ENCODE measurements at regions not wholly inside any gene's neighbourhood (a gene's known extent, or its start where the extent isn't known, plus 50 kb on each side); places are given as distances from the start of the nearest gene placed in this dataset.

- H3K4me3 Mint-ChIP-seq: no peak overlapping the region
Observed at GRCh38 chr4:185933078-185933581, 121.1 kb upstream of the SORBS2 start.

More at GRCh38 chr4:185933078-185933581, 121.1 kb upstream of the SORBS2 start:
- no peak overlapping the region for H2AFZ ChIP-seq (ENCODE audit: insufficient read depth, low read depth, low read length, poor library complexity, severe bottlenecking)
- no peaks in the 10 kb centered on the region for H3K9me3 Mint-ChIP-seq (ENCODE audit: insufficient read depth)
- no peaks in the 10 kb centered on the region for H3K27me3 ChIP-seq (replicated peaks in 1 of 4; ENCODE audit: control extremely low read depth in 1 of 4, control insufficient read depth in 3 of 4, insufficient read depth in 4 of 4, low read length in 3 of 4)
- H3K4me2 ChIP-seq (replicated peaks; ENCODE audit: low read depth, low read length, poor library complexity, severe bottlenecking): no peak overlapping the region
- no peaks in the 10 kb centered on the region for H3K4me1 Mint-ChIP-seq
- no peak for DNase-seq
- no peak for ATAC-seq (ENCODE audit: low read depth)
- ChIA-PET CTCF (no interaction called here), POLR2A (no interaction called here)
- H3K79me2 ChIP-seq (ENCODE audit: control insufficient read depth, insufficient read depth, low read length): no peaks in the 10 kb centered on the region
- H3K36me3 ChIP-seq (replicated peaks in 1 of 2; ENCODE audit: control extremely low read depth in 1 of 2, control insufficient read depth in 1 of 2, extremely low read depth in 1 of 2, insufficient read depth in 2 of 2, low read length in 1 of 2): no peaks in the 10 kb centered on the region
- 89% methylated on average over 8 of the region's 8 CpGs for WGBS (ENCODE audit: insufficient coverage)
- peaks cover 12% of the 10 kb centered on the region for H3K27me3 Mint-ChIP-seq
- H3K4me1 ChIP-seq (ENCODE audit: control insufficient read depth in 2 of 2, insufficient read depth in 2 of 2, low read length in 2 of 2): no peaks in the 10 kb centered on the region
- H3K4me3 ChIP-seq (ENCODE audit: control extremely low read depth in 1 of 5, extremely low read depth in 1 of 5, insufficient read depth in 1 of 5, low read depth in 2 of 5, low read length in 4 of 5): no peak overlapping the region
- TF ChIP-seq CTCF (IDR thresholded peaks at IDR 0.05) (no peak), EZH2 (IDR thresholded peaks at IDR 0.05; ENCODE audit: borderline replicate concordance, insufficient read depth, low read depth, low read length, poor library complexity, severe bottlenecking) (no peak)
- no peak overlapping the region for H3K27ac Mint-ChIP-seq
- intact Hi-C loops (cut with micrococcal nuclease): no loop called here
- no peak overlapping the region for H3K9ac ChIP-seq (ENCODE audit: low read length)
- peaks cover 0 to 4% (median 0%) of the 10 kb centered on the region in 3 donors for H3K9me3 ChIP-seq (ENCODE audit: control extremely low read depth in 1 of 3, control insufficient read depth in 2 of 3, insufficient read depth in 1 of 3, low read length in 2 of 3)
- no peaks in the 10 kb centered on the region for H4K20me1 ChIP-seq (ENCODE audit: control insufficient read depth, insufficient read depth, low read length, poor library complexity, severe bottlenecking)
- no peak overlapping the region for H3K27ac ChIP-seq (ENCODE audit: low read length in 2 of 2)
